OCI-LY1 (cell line): ENCODE measurements at regions not wholly inside any gene's neighbourhood (a gene's known extent, or its start where the extent isn't known, plus 50 kb on each side); places are given as distances from the start of the nearest gene placed in this dataset.

ENCODE experiments used
- CTCF ChIP-seq: fragments of 200-600 bp; sonication (generic), shearing (Covaris generic); IDR thresholded peaks from 2 replicates; pipeline ENCODE4 v1.5.1; 2017; ENCODE audit warnings: mild to moderate bottlenecking, antibody characterized with exemption, low read length, moderate library complexity, mixed read lengths
- EZH2 ChIP-seq: fragments of 200-600 bp; sonication (generic), shearing (Covaris generic); IDR thresholded peaks from 2 replicates; pipeline ENCODE4 v1.8.0; 2017; ENCODE audit warnings: borderline replicate concordance, mixed run types, mild to moderate bottlenecking, antibody characterized with exemption, low read length, moderate library complexity, mixed read lengths

- TF ChIP-seq CTCF (no peak), EZH2 (no peak)
Measured at GRCh38 chr15:77733579-77734300, 101.0 kb upstream of the LINGO1 start.
